K562 (cell line): ENCODE measurements at regions not wholly inside any gene's neighbourhood (a gene's known extent, or its start where the extent isn't known, plus 50 kb on each side); places are given as distances from the start of the nearest gene placed in this dataset.

ENCODE experiments used
- ATAC-seq: fragments of 200-7000 bp; cut with Tn5 transposase; 3 replicates; pipeline ENCODE4 v1.9.1; 2020; ENCODE audit warnings: moderate library complexity
- BruUV-seq: library from RNA; stranded (reverse); fragments of 400-500 nt; replicated peaks from 2 replicates; lab custom pipeline; 2021; lab: Mats Ljungman, UMichigan
- CTCF ChIA-PET: fragments of 300-600 bp; formaldehyde crosslinking; extraction: SDS; loops from one replicate; lab custom pipeline; 2021; ENCODE audit warnings: low intra/inter-chr PET ratio; lab: Yijun Ruan, JAX
- POLR2A ChIA-PET: fragments of 300-600, 350-650 bp; sonication (Branson Sonifier 250); formaldehyde crosslinking; extraction: SDS; loops from one replicate; lab custom pipeline; 2021; ENCODE audit warnings: antibody characterized with exemption, inconsistent platforms; lab: Yijun Ruan, JAX
- DNase-seq, 4 experiments: peaks; one replicate each; pipeline versions ENCODE4 v3.0.0 to v3.0.0-alpha.2; 2011 to 2018; ENCODE audit warnings: low spot score in 3 of 4, mixed read lengths in 3 of 4; ENCODE audit errors: extremely low read depth in 1 of 4
- FAIRE-seq: peaks from 2 replicates; lab custom pipeline; 2011; peaks lifted over from hg19 to GRCh38; lab: Jason Lieb, UNC
- H2AFZ ChIP-seq: 2 replicates; pipeline ENCODE4 v1.6.0; 2011; ENCODE audit warnings: low read depth, low read length, control low read depth, inconsistent platforms
- H3K27ac ChIP-seq: fragments of 200-600 bp; 3 replicates; pipeline ENCODE4 v1.8.0; 2011; ENCODE audit warnings: low read depth, mild to moderate bottlenecking, control low read depth, inconsistent platforms, low read length, moderate library complexity, mixed read lengths; ENCODE audit errors: extremely low read depth
- H3K27me3 ChIP-seq, 2 experiments: fragments of 300-600 bp in 1 of 2; 2 replicates in 1 of 2; 3 replicates in 1 of 2; pipeline versions ENCODE4 v1.6.0 to v1.8.0; 2011; ENCODE audit warnings: inconsistent platforms in 2 of 2, low read length in 2 of 2, mild to moderate bottlenecking in 1 of 2, mixed read lengths in 1 of 2, moderate library complexity in 1 of 2; ENCODE audit not compliant: control insufficient read depth in 2 of 2, insufficient read depth in 2 of 2
- H3K36me3 ChIP-seq: fragments of 300-600 bp; 3 replicates; pipeline ENCODE4 v1.8.0; 2011; ENCODE audit warnings: mild to moderate bottlenecking, low read length, inconsistent platforms; ENCODE audit not compliant: control insufficient read depth, insufficient read depth
- H3K4me1 ChIP-seq, 2 experiments: fragments of 200-600 bp in 1 of 2; replicated peaks in 1 of 2; 2 replicates in 1 of 2; 3 replicates in 1 of 2; pipeline versions ENCODE4 v1.5.1 to v1.8.0; 2011; ENCODE audit warnings: inconsistent platforms in 2 of 2, low read length in 2 of 2, mild to moderate bottlenecking in 1 of 2, mixed read lengths in 1 of 2, moderate library complexity in 1 of 2; ENCODE audit not compliant: control insufficient read depth in 2 of 2, insufficient read depth in 2 of 2
- H3K4me2 ChIP-seq: 2 replicates; pipeline ENCODE4 v1.6.1; 2011; ENCODE audit warnings: low read length, control low read depth, inconsistent platforms, mixed read lengths; ENCODE audit not compliant: insufficient read depth
- H3K4me3 ChIP-seq: fragments of 200-600 bp; sonication (generic), shearing (Covaris generic); 2 replicates; pipeline ENCODE4 v1.5.1; 2016; ENCODE audit warnings: control low read depth, inconsistent platforms
- H3K79me2 ChIP-seq: fragments of 200-600 bp; 3 replicates; pipeline ENCODE4 v1.8.0; 2011; ENCODE audit warnings: low read length, inconsistent platforms; ENCODE audit not compliant: control insufficient read depth, insufficient read depth
- H3K9ac ChIP-seq, 2 experiments: 2 replicates each; pipeline versions ENCODE4 v1.6.0 to v1.6.1; 2011; ENCODE audit warnings: low read depth in 2 of 2, low read length in 2 of 2, control low read depth in 1 of 2, inconsistent platforms in 1 of 2, mild to moderate bottlenecking in 1 of 2, mixed read lengths in 1 of 2; ENCODE audit not compliant: insufficient read depth in 1 of 2
- H3K9me1 ChIP-seq: one replicate; pipeline ENCODE4 v1.6.0; 2011; ENCODE audit warnings: inconsistent platforms, mild to moderate bottlenecking, low read length, moderate library complexity; ENCODE audit not compliant: control insufficient read depth, insufficient read depth
- H3K9me3 ChIP-seq: replicated peaks from 2 replicates; pipeline ENCODE4 v1.5.1; 2011; ENCODE audit warnings: low read depth, low read length, inconsistent platforms; ENCODE audit not compliant: control insufficient read depth, insufficient read depth
- H4K20me1 ChIP-seq: replicated peaks from 2 replicates; pipeline ENCODE4 v1.6.1; 2011; ENCODE audit warnings: low read length, inconsistent platforms, mixed read lengths; ENCODE audit not compliant: control insufficient read depth, insufficient read depth
- ARID2 ChIP-seq: fragments of 450-650 bp; IDR thresholded peaks from 2 replicates; pipeline ENCODE4 v1.6.1; 2017; ENCODE audit warnings: antibody characterized with exemption, mild to moderate bottlenecking
- BRCA1 ChIP-seq, 2 experiments: fragments of 450-650 bp in 1 of 2; sonication (generic) in 1 of 2; formaldehyde crosslinking in 1 of 2; IDR thresholded peaks; 2 replicates each; pipeline versions ENCODE4 v1.5.0 to v1.6.1; 2017 to 2020; ENCODE audit warnings: mild to moderate bottlenecking in 1 of 2, missing genetic modification reagents in 1 of 2
- CBFB ChIP-seq: sonication (generic); formaldehyde crosslinking; IDR thresholded peaks from 2 replicates; pipeline ENCODE4 v1.4.0; 2020; ENCODE audit warnings: mild to moderate bottlenecking, missing genetic modification reagents
- CEBPG ChIP-seq, 3 experiments: fragments of 200-800 bp in 1 of 3; sonication (Bioruptor generic) in 1 of 3; sonication (generic) in 1 of 3; formaldehyde crosslinking in 1 of 3; IDR thresholded peaks in 2 of 3; conservative IDR thresholded peaks in 1 of 3; 2 replicates each; pipeline versions ENCODE4 v1.6.1 to v1.8.0; 2016 to 2022; ENCODE audit warnings: missing compliant biosample characterization in 2 of 3, missing genetic modification characterization in 2 of 3, mild to moderate bottlenecking in 1 of 3, missing genetic modification reagents in 1 of 3
- CHD1 ChIP-seq: fragments of 200-600 bp; sonication (generic); IDR thresholded peaks from one replicate; pipeline ENCODE4 v1.6.1; 2012; ENCODE audit warnings: mild to moderate bottlenecking, moderate library complexity, low read length, inconsistent platforms
- GABPA ChIP-seq: fragments of 200-800 bp; sonication (Bioruptor generic); conservative IDR thresholded peaks from 2 replicates; pipeline ENCODE4 v1.6.1; 2016; ENCODE audit warnings: low read depth, missing genetic modification characterization, missing compliant biosample characterization
- GATAD2B ChIP-seq: fragments of 450-650 bp; IDR thresholded peaks from 2 replicates; pipeline ENCODE4 v1.6.1; 2017; ENCODE audit warnings: mild to moderate bottlenecking, borderline replicate concordance
- GTF2A2 ChIP-seq: IDR thresholded peaks from 2 replicates; pipeline ENCODE4 v1.6.1; 2016; ENCODE audit warnings: mild to moderate bottlenecking, missing genetic modification characterization, missing compliant biosample characterization
- HCFC1 ChIP-seq: IDR thresholded peaks from 2 replicates; pipeline ENCODE4 v1.6.1; 2012; ENCODE audit warnings: low read depth, low read length, improper control_type of control experiment
- ILF3 ChIP-seq: fragments of 450-650 bp; IDR thresholded peaks from 2 replicates; pipeline ENCODE4 v1.6.1; 2018; ENCODE audit warnings: antibody characterized with exemption, mild to moderate bottlenecking, moderate library complexity, borderline replicate concordance
- KLF10 ChIP-seq: fragments of 250-450 bp; sonication (Bioruptor Pico); IDR thresholded peaks from 2 replicates; pipeline ENCODE4 v1.6.1; 2021; ENCODE audit warnings: matching md5 sums
- NUFIP1 ChIP-seq: fragments of 450-650 bp; IDR thresholded peaks from 2 replicates; pipeline ENCODE4 v1.6.1; 2018; ENCODE audit not compliant: partially characterized antibody
- PTTG1 ChIP-seq: fragments of 450-650 bp; IDR thresholded peaks from 2 replicates; pipeline ENCODE4 v1.6.1; 2016; ENCODE audit warnings: low read depth, mild to moderate bottlenecking, missing genetic modification characterization, missing compliant biosample characterization
- TCF7L2 ChIP-seq: fragments of 150-350 bp; IDR thresholded peaks from 2 replicates; pipeline ENCODE4 v1.6.1; 2016; ENCODE audit warnings: low read depth, mild to moderate bottlenecking, low read length, moderate library complexity
- THRAP3 ChIP-seq: fragments of 450-650 bp; IDR thresholded peaks from 2 replicates; pipeline ENCODE4 v1.6.1; 2016; ENCODE audit warnings: mild to moderate bottlenecking, inconsistent platforms, borderline replicate concordance
- XRCC5 ChIP-seq: fragments of 200-400 bp; formaldehyde crosslinking; IDR thresholded peaks from 2 replicates; pipeline ENCODE4 v1.6.1; 2017; ENCODE audit warnings: low read depth, mild to moderate bottlenecking, low read length
- YY1 ChIP-seq, 3 experiments: IDR thresholded peaks; 2 replicates each; pipeline ENCODE4 v1.6.1; 2011; ENCODE audit warnings: low read length in 2 of 3, mild to moderate bottlenecking in 2 of 3, moderate library complexity in 2 of 3, borderline replicate concordance in 1 of 3, control low read depth in 1 of 3, low read depth in 1 of 3; ENCODE audit not compliant: insufficient read depth in 3 of 3, insufficient replicate concordance in 2 of 3, control insufficient read depth in 1 of 3, insufficient read length in 1 of 3; ENCODE audit errors: extremely low read depth in 1 of 3
- ZNF778 ChIP-seq: fragments of 450-650 bp; formaldehyde crosslinking; IDR thresholded peaks from 2 replicates; pipeline ENCODE4 v1.4.0; 2020; ENCODE audit warnings: mild to moderate bottlenecking, moderate library complexity
- WGBS: fragments of 100-300 bp; shearing (Covaris generic); methylation state at CpG from one replicate; pipeline ENCODE4 v1.1.6; 2016; ENCODE audit warnings: low coverage, mixed read lengths; ENCODE audit not compliant: insufficient coverage; ENCODE audit errors: missing lambda C conversion rate; 5-methylcytosine and 5-hydroxymethylcytosine counted together
- in situ Hi-C: fragments of 300-500 bp; cut with MboI; formaldehyde crosslinking; loops from 4 replicates; pipeline ENCODE4 v1.15.0; 2018; ENCODE audit warnings: inconsistent platforms, mixed read lengths
- intact Hi-C: fragments of 100-400 bp; cut with micrococcal nuclease; formaldehyde crosslinking; loops from 2 replicates; pipeline ENCODE4 v1.14.2; 2022
- TF ChIP-seq, protein P1 (sequence below): sonication (generic); formaldehyde crosslinking; IDR thresholded peaks from 2 replicates; pipeline ENCODE4 v1.8.0; 2022; ENCODE audit warnings: mild to moderate bottlenecking, missing genetic modification reagents
- TF ChIP-seq, protein P2 (sequence below): IDR thresholded peaks from 2 replicates; pipeline ENCODE4 v1.6.1; 2016; ENCODE audit warnings: missing genetic modification characterization, missing compliant biosample characterization

DNA sequence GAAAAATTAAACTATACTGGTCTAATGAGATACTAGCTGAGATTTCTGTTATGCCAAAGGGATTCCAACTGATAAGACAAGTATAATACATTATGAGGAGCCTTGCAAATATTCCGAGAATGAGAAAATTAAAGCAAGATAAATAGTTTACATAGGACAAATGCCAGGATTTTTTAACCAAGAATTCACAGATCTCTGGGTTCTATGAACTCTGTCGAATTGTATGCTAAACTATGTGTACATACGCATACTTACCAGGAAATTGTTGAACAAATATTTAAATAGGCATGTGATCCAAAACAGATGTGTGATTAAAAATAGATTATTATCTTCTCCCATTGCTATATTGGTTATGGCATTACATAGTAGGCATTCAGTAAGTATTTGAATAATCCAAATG, 616.6 kb downstream of the GABRG2 start (continued):
- TF ChIP-seq, protein P1, sequence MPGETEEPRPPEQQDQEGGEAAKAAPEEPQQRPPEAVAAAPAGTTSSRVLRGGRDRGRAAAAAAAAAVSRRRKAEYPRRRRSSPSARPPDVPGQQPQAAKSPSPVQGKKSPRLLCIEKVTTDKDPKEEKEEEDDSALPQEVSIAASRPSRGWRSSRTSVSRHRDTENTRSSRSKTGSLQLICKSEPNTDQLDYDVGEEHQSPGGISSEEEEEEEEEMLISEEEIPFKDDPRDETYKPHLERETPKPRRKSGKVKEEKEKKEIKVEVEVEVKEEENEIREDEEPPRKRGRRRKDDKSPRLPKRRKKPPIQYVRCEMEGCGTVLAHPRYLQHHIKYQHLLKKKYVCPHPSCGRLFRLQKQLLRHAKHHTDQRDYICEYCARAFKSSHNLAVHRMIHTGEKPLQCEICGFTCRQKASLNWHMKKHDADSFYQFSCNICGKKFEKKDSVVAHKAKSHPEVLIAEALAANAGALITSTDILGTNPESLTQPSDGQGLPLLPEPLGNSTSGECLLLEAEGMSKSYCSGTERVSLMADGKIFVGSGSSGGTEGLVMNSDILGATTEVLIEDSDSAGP (CRISPR knock-in tag): no peak
- TF ChIP-seq ARID2 (no peak), GATAD2B (no peak), CBFB (CRISPR knock-in tag) (no peak), PTTG1 (tag) (no peak), YY1 (IDR thresholded peaks at IDR 0.05; ENCODE audit: borderline replicate concordance in 1 of 3, control insufficient read depth in 1 of 3, extremely low read depth in 1 of 3, insufficient read depth in 3 of 3, insufficient read length in 1 of 3, insufficient replicate concordance in 2 of 3, low read depth in 1 of 3, low read length in 2 of 3) (no peak), BRCA1 (IDR thresholded peaks at IDR 0.05) (no peak), BRCA1 (CRISPR knock-in tag; IDR thresholded peaks at IDR 0.05) (no peak), GTF2A2 (tag) (no peak)
- TF ChIP-seq, all 486 proteins: peak for 0

DNA sequence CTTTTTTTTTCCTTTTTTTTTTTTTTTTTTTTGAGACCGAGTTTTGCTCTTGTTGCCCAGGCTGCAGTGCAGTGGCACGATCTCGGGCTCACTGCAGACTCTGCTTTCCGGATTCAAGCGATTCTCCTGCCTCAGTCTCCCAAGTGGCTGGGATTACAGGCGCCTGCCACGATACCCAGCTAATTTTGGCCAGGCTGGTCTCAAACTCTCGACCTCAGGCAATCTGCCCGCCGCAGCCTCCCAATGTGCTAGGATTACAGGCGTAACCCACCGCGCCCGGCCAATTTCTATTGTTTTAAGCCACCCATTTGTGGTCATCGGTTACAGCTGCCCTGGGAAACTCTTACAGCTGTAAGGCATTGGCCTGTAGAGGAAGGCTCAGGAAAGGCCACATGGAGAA, 617.7 kb downstream of the GABRG2 start:
- FAIRE-seq: no peak
- Histone ChIP-seq H3K9me1 (no peaks in the 10 kb centered on the region), H3K4me3 (no peak overlapping the region), H3K9ac (no peak overlapping the region), H2AFZ (no peak overlapping the region), H3K27me3 (no peaks in the 10 kb centered on the region), H3K4me2 (no peak overlapping the region), H3K36me3 (no peaks in the 10 kb centered on the region), H3K27ac (no peak overlapping the region), H3K4me1 (no peaks in the 10 kb centered on the region), H3K9me3 (no peaks in the 10 kb centered on the region), H4K20me1 (no peaks in the 10 kb centered on the region), H3K79me2 (no peaks in the 10 kb centered on the region)
- POLR2A ChIA-PET: no interaction called here
- 6% methylated on average over 12 of the region's 15 CpGs for WGBS
- intact Hi-C loops: no loop called here
- no TSS peak for BruUV-seq
- no peak for ATAC-seq
- CTCF ChIA-PET: no interaction called here
- in situ Hi-C loops: no loop called here
- no peak for DNase-seq
- TF ChIP-seq HCFC1 (no peak), KLF10 (no peak), NUFIP1 (no peak), THRAP3 (no peak), TCF7L2 (no peak), ZNF778 (no peak), ILF3 (no peak), GABPA (no peak), XRCC5 (no peak), CEBPG (CRISPR knock-in tag; IDR thresholded peaks at IDR 0.05) (no peak), CEBPG (tag; conservative IDR thresholded peaks at IDR 0.05 in 1 of 2, IDR thresholded peaks at IDR 0.05 in 1 of 2) (no peak), CHD1 (no peak)
- TF ChIP-seq, protein P2, sequence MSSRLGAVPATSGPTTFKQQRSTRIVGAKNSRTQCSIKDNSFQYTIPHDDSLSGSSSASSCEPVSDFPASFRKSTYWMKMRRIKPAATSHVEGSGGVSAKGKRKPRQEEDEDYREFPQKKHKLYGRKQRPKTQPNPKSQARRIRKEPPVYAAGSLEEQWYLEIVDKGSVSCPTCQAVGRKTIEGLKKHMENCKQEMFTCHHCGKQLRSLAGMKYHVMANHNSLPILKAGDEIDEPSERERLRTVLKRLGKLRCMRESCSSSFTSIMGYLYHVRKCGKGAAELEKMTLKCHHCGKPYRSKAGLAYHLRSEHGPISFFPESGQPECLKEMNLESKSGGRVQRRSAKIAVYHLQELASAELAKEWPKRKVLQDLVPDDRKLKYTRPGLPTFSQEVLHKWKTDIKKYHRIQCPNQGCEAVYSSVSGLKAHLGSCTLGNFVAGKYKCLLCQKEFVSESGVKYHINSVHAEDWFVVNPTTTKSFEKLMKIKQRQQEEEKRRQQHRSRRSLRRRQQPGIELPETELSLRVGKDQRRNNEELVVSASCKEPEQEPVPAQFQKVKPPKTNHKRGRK (tag): no peak
- TF ChIP-seq, all 486 proteins: peak for 0
